ENCODE measurements at regions not wholly inside any gene's neighbourhood (a gene's known extent, or its start where the extent isn't known, plus 50 kb on each side); places are given as distances from the start of the nearest gene placed in this dataset.

DNA sequence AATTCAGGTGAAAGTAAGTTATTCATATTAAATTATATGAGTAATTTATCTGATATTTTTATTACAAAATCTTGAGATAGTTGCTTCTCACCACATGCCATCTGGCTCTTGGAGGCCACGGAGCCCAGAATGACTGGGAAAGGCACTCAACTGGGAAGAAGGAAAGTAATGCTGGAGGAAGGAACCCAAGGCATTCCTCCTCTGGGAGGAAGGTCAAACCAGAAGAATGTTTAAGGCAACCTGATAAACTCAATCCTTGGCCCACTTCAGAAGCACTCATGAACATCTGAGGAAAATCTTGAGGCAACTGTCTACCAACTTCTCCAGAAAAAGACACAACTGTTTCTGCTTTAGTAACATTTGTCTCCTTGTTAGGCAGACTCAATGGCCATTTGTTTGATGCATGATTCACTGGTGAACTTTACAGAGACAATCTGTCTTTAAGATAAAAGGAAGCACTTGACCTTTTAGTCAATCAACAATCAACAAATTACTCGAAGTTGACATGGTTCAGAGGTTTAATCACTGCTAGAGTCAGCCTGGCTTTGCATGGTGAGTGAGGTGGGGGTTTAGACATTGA lies 261.4 kb upstream of the MME start:
- no peak for TF ChIP-seq POLR2AphosphoS5 (IDR thresholded peaks at IDR 0.05; ENCODE audit: low read depth, low read length)
- TF ChIP-seq POLR2A (IDR thresholded peaks at IDR 0.05; ENCODE audit: low read depth, low read length) = no peak
- no peak for TF ChIP-seq TAF1 (IDR thresholded peaks at IDR 0.05; ENCODE audit: low read depth, low read length)
- TF ChIP-seq SPI1 (IDR thresholded peaks at IDR 0.05; ENCODE audit: low read depth, low read length) = no peak
